IPS-18c (cell line): ENCODE measurements at regions not wholly inside any gene's neighbourhood (a gene's known extent, or its start where the extent isn't known, plus 50 kb on each side); places are given as distances from the start of the nearest gene placed in this dataset.

Experiments used
- H3K4me3 ChIP-seq: 2 replicates; pipeline ENCODE4 v1.7.0; 2013; ENCODE audit warnings: low read depth, mild to moderate bottlenecking, low read length, moderate library complexity; ENCODE audit not compliant: insufficient read depth
- H3K9me3 ChIP-seq: one replicate; pipeline ENCODE4 v1.6.1; 2013; ENCODE audit warnings: mild to moderate bottlenecking, low read length, moderate library complexity; ENCODE audit not compliant: control insufficient read depth, insufficient read depth

DNA sequence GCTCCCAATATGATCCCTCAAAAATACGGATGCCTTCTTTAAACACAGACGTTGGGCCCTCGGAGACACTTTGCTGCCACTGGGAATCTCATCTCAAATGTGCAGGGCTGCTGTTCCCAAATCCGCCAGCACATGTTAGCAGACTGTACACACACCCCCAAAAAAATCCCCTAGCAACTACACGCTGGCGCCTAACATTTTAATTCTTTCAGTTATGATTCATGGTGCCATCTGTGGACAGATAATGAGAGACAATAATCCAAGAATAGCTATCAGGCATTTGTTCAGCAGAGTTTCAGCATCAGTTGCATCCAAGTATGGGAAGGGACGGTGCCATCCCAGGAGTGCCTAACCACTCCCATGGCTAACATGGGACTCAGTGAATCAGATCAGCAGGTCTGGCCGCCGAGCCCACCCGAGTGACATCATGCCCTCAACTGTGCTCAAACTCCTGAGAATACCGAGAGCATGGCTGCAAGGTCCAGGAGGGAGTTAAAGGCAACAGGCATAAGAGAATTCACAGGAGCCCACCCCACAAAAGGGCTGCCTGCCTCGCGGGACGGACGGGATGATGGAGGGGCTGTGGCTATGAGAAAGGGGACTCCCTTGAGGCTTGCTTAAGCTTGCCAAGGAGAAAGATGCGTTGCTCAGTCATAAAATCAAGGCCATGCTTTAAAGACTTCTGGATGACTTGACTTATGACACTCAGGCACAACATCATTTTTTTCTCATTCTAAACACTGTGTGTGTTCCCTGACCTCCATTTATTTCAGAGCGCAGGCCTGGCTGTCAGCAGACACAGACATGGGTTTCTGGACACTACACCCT lies 337.0 kb downstream of the SHANK2 start:
- no peaks in the 10 kb centered on the region for H3K9me3 ChIP-seq
- H3K4me3 ChIP-seq, result no peak overlapping the region

GRCh38 chr11:70916351-70916750 lies 336.0 kb downstream of the SHANK2 start:
- H3K4me3 ChIP-seq, result no peak overlapping the region
- no peaks in the 10 kb centered on the region for H3K9me3 ChIP-seq

DNA sequence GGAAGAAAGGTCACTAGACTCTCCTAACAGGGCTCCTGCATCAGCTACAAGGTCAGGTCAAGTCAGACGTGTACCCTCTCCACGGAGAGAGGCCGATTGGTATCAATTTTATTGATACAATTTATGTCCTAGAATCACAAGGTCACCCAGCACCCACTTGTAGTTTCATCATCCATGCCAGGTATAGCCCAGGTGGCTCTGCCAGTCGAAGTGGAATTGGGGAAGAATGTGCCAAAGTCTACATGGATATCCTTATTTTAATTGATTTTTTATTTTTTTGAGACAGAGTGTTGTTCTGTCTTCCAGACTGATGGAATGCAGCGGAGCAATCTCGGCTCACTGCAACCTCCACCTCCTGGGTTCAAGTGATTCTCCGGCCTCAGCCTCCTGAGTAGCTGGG lies 334.1 kb downstream of the SHANK2 start:
- no peaks in the 10 kb centered on the region for H3K9me3 ChIP-seq
- H3K4me3 ChIP-seq, result no peak overlapping the region

- no peaks in the 10 kb centered on the region for H3K9me3 ChIP-seq
- H3K4me3 ChIP-seq, result no peak overlapping the region
Measured at GRCh38 chr11:70921804-70922203, 330.6 kb downstream of the SHANK2 start.

GRCh38 chr11:70924108-70924507 lies 328.3 kb downstream of the SHANK2 start:
- Histone ChIP-seq H3K4me3 (no peak overlapping the region), H3K9me3 (no peaks in the 10 kb centered on the region)

DNA sequence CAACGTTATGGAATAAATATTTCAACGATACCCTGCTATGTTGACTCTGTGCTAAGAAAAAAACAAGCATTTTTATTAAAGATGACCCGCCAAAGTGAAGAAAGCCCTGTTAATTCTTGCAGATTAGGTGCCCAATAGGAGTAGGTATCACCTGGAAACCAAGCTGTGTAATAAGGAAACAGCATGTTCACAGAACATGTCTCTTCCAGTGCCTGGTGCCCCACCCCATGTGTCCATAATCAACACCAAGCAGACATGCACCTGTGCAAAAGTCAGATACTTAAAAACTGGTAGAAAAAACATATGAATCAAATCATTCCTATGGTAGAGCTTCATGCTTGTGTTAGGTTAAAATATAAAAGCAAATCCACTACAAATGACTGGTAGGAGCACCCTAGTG lies 327.1 kb downstream of the SHANK2 start:
- no peak overlapping the region for H3K4me3 ChIP-seq

GRCh38 chr11:70926543-70927201 lies 325.7 kb downstream of the SHANK2 start:
- no peak overlapping the region for H3K4me3 ChIP-seq
- H3K9me3 ChIP-seq, result no peaks in the 10 kb centered on the region

More for the DNA sequence above, 327.1 kb downstream of the SHANK2 start:
- no peaks in the 10 kb centered on the region for H3K9me3 ChIP-seq

GRCh38 chr11:70928854-70929598 lies 323.4 kb downstream of the SHANK2 start:
- no peaks in the 10 kb centered on the region for H3K9me3 ChIP-seq
- no peak overlapping the region for H3K4me3 ChIP-seq

GRCh38 chr11:70930215-70930614 lies 322.2 kb downstream of the SHANK2 start:
- Histone ChIP-seq H3K4me3 (no peak overlapping the region), H3K9me3 (no peaks in the 10 kb centered on the region)

DNA sequence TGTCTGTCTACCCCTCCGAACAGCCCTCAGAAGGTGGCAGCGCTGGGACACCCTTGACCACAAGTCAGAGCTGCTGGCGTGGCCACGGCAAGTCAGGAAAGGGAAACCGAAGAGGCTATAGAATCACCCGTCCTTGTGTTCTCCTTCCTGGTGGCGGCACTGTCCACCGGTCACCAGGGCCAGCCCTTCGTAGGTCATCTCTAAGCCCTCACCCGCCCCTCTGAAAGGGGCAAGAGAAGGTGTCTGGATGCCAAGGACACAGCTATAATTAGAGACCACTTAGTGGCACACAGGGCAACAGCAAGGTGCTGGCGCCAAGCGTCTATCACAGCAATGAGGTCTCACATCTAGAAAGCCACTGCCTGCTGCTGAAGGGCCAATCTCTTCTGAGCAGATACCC lies 320.9 kb downstream of the SHANK2 start:
- H3K4me3 ChIP-seq, result no peak overlapping the region
- H3K9me3 ChIP-seq, result no peaks in the 10 kb centered on the region

GRCh38 chr11:70933981-70934583 lies 318.3 kb downstream of the SHANK2 start:
- H3K4me3 ChIP-seq, result no peak overlapping the region
- H3K9me3 ChIP-seq, result no peaks in the 10 kb centered on the region

- Histone ChIP-seq H3K9me3 (no peaks in the 10 kb centered on the region), H3K4me3 (no peak overlapping the region)
Measured at GRCh38 chr11:70935006-70935768, 317.2 kb downstream of the SHANK2 start.

- no peak overlapping the region for H3K4me3 ChIP-seq
- peaks cover 13% of the 10 kb centered on the region for H3K9me3 ChIP-seq
Measured at GRCh38 chr11:70942593-70942992, 309.8 kb downstream of the SHANK2 start.

- H3K9me3 ChIP-seq, result peaks cover 13% of the 10 kb centered on the region
Measured at GRCh38 chr11:70944141-70944540, 308.2 kb downstream of the SHANK2 start.

GRCh38 chr11:70944636-70945035 lies 307.7 kb downstream of the SHANK2 start:
- H3K4me3 ChIP-seq, result no peak overlapping the region

More at GRCh38 chr11:70944141-70944540, 308.2 kb downstream of the SHANK2 start:
- H3K4me3 ChIP-seq, result no peak overlapping the region

DNA sequence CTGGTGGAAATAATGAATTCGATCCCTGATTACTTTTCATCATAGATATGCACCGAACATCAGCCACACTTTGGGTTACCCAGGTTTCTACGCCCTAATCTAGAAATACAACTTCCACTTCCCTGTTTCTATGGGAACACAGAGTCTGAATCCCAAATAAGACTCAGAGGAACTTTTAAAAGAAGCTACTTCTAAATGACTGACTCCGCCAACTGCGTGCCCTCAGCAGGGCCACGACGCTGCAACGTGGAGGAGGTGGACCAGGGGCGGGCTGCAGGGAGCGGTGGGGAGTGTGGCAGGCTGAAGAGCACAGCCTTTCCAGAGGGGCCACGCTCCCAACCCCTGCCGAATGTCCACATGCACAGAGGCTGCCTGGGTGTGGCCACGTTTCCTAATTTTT lies 304.0 kb downstream of the SHANK2 start:
- no peak overlapping the region for H3K4me3 ChIP-seq
- H3K9me3 ChIP-seq, result no peaks in the 10 kb centered on the region

More at GRCh38 chr11:70944636-70945035, 307.7 kb downstream of the SHANK2 start:
- peaks cover 13% of the 10 kb centered on the region for H3K9me3 ChIP-seq
